Lower leg skin (tissue), 3 donors: ENCODE measurements at regions not wholly inside any gene's neighbourhood (a gene's known extent, or its start where the extent isn't known, plus 50 kb on each side); places are given as distances from the start of the nearest gene placed in this dataset.

Experiments used
- POLR2A ChIP-seq, 2 donors: fragments of 450-650 bp; IDR thresholded peaks; one replicate each; pipeline ENCODE4 v1.6.1; 2016 to 2017; ENCODE audit warnings: antibody characterized with exemption in 2 of 2, mild to moderate bottlenecking in 1 of 2, moderate library complexity in 1 of 2
- TF ChIP-seq, protein P1 (sequence below), 3 donors: fragments of 450-650 bp; IDR thresholded peaks; one replicate each; pipeline ENCODE4 v1.5.1; 2016; ENCODE audit warnings: antibody characterized with exemption in 3 of 3, mild to moderate bottlenecking in 3 of 3, moderate library complexity in 2 of 3

- TF ChIP-seq, protein P1, sequence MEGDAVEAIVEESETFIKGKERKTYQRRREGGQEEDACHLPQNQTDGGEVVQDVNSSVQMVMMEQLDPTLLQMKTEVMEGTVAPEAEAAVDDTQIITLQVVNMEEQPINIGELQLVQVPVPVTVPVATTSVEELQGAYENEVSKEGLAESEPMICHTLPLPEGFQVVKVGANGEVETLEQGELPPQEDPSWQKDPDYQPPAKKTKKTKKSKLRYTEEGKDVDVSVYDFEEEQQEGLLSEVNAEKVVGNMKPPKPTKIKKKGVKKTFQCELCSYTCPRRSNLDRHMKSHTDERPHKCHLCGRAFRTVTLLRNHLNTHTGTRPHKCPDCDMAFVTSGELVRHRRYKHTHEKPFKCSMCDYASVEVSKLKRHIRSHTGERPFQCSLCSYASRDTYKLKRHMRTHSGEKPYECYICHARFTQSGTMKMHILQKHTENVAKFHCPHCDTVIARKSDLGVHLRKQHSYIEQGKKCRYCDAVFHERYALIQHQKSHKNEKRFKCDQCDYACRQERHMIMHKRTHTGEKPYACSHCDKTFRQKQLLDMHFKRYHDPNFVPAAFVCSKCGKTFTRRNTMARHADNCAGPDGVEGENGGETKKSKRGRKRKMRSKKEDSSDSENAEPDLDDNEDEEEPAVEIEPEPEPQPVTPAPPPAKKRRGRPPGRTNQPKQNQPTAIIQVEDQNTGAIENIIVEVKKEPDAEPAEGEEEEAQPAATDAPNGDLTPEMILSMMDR (IDR thresholded peaks at IDR 0.05), result no peak
- no peak for TF ChIP-seq POLR2A (IDR thresholded peaks at IDR 0.05)
Measured at GRCh38 chr9:107647611-107648010, 158.0 kb upstream of the KLF4 start.
